ENCODE measurements at regions not wholly inside any gene's neighbourhood (a gene's known extent, or its start where the extent isn't known, plus 50 kb on each side); places are given as distances from the start of the nearest gene placed in this dataset.
"Not testable (repeated sequence)": the region's sequence is repeated elsewhere in the genome, so short reads cannot be mapped to it uniquely, and the experiment has no call there.

GRCh38 chr1:229011022-229011421 is 259.9 kb upstream of the RAB4A start:
- H3K27me3 Mint-ChIP-seq (ENCODE audit: low read depth): peaks cover 6% of the 10 kb centered on the region
- no peak for DNase-seq (ENCODE audit: low spot score)
- no peaks in the 10 kb centered on the region for H3K36me3 Mint-ChIP-seq (ENCODE audit: low read depth)
- no peaks in the 10 kb centered on the region for H3K4me1 Mint-ChIP-seq (ENCODE audit: low read depth)
- intact Hi-C loops (cut with micrococcal nuclease): no loop called here
- no peak overlapping the region for H3K27ac Mint-ChIP-seq
- no peak overlapping the region for H3K4me3 Mint-ChIP-seq (ENCODE audit: low read depth)
- no peaks in the 10 kb centered on the region for H3K9me3 Mint-ChIP-seq

GRCh38 chr1:229012823-229013222 is 258.1 kb upstream of the RAB4A start:
- Mint-ChIP-seq H3K4me3 (ENCODE audit: low read depth) (no peak overlapping the region), H3K27ac (no peak overlapping the region), H3K4me1 (ENCODE audit: low read depth) (no peaks in the 10 kb centered on the region), H3K9me3 (no peaks in the 10 kb centered on the region), H3K36me3 (ENCODE audit: low read depth) (no peaks in the 10 kb centered on the region), H3K27me3 (ENCODE audit: low read depth) (peaks cover 16% of the 10 kb centered on the region)
- no peak for DNase-seq (ENCODE audit: low spot score)
- intact Hi-C loops (cut with micrococcal nuclease): no loop called here

- intact Hi-C loops (cut with micrococcal nuclease): no loop called here
- Mint-ChIP-seq H3K4me3 (ENCODE audit: low read depth) (no peak overlapping the region), H3K9me3 (no peaks in the 10 kb centered on the region), H3K36me3 (ENCODE audit: low read depth) (no peaks in the 10 kb centered on the region), H3K27me3 (ENCODE audit: low read depth) (peaks cover 16% of the 10 kb centered on the region), H3K27ac (no peak overlapping the region), H3K4me1 (ENCODE audit: low read depth) (no peaks in the 10 kb centered on the region)
- no peak for DNase-seq (ENCODE audit: low spot score)
Measured at GRCh38 chr1:229013981-229014380, 256.9 kb upstream of the RAB4A start.

GRCh38 chr1:229015806-229016205 is 255.1 kb upstream of the RAB4A start:
- Mint-ChIP-seq H3K4me3 (ENCODE audit: low read depth) (no peak overlapping the region), H3K4me1 (ENCODE audit: low read depth) (no peaks in the 10 kb centered on the region)

GRCh38 chr1:229017091-229017490 is 253.8 kb upstream of the RAB4A start:
- H3K27ac Mint-ChIP-seq: no peak overlapping the region
- H3K9me3 Mint-ChIP-seq: no peaks in the 10 kb centered on the region
- H3K4me1 Mint-ChIP-seq (ENCODE audit: low read depth): no peaks in the 10 kb centered on the region
- peaks cover 19% of the 10 kb centered on the region for H3K27me3 Mint-ChIP-seq (ENCODE audit: low read depth)
- DNase-seq (ENCODE audit: low spot score): no peak
- no peaks in the 10 kb centered on the region for H3K36me3 Mint-ChIP-seq (ENCODE audit: low read depth)
- intact Hi-C loops (cut with micrococcal nuclease): no loop called here
- H3K4me3 Mint-ChIP-seq (ENCODE audit: low read depth): no peak overlapping the region

More at GRCh38 chr1:229015806-229016205, 255.1 kb upstream of the RAB4A start:
- Mint-ChIP-seq H3K36me3 (ENCODE audit: low read depth) (no peaks in the 10 kb centered on the region), H3K27me3 (ENCODE audit: low read depth) (peaks cover 20% of the 10 kb centered on the region), H3K9me3 (no peaks in the 10 kb centered on the region), H3K27ac (no peak overlapping the region)
- intact Hi-C loops (cut with micrococcal nuclease): no loop called here
- DNase-seq (ENCODE audit: low spot score): no peak

GRCh38 chr1:229018674-229019295 is 252.1 kb upstream of the RAB4A start:
- H3K36me3 Mint-ChIP-seq (ENCODE audit: low read depth): no peaks in the 10 kb centered on the region
- intact Hi-C loops (cut with micrococcal nuclease): no loop called here
- no peak for DNase-seq (ENCODE audit: low spot score)
- H3K27me3 Mint-ChIP-seq (ENCODE audit: low read depth): peaks cover 17% of the 10 kb centered on the region
- no peaks in the 10 kb centered on the region for H3K9me3 Mint-ChIP-seq
- no peak overlapping the region for H3K4me3 Mint-ChIP-seq (ENCODE audit: low read depth)
- no peaks in the 10 kb centered on the region for H3K4me1 Mint-ChIP-seq (ENCODE audit: low read depth)
- H3K27ac Mint-ChIP-seq: no peak overlapping the region

- Mint-ChIP-seq H3K9me3 (no peaks in the 10 kb centered on the region), H3K4me1 (ENCODE audit: low read depth) (no peaks in the 10 kb centered on the region), H3K4me3 (ENCODE audit: low read depth) (no peak overlapping the region), H3K36me3 (ENCODE audit: low read depth) (no peaks in the 10 kb centered on the region), H3K27me3 (ENCODE audit: low read depth) (peaks cover 17% of the 10 kb centered on the region), H3K27ac (no peak overlapping the region)
- DNase-seq (ENCODE audit: low spot score): no peak
- intact Hi-C loops (cut with micrococcal nuclease): no loop called here
Measured at GRCh38 chr1:229019663-229020271, 251.1 kb upstream of the RAB4A start.

- H3K27ac Mint-ChIP-seq; H3K4me1 Mint-ChIP-seq (ENCODE audit: low read depth); H3K9me3 Mint-ChIP-seq; H3K36me3 Mint-ChIP-seq (ENCODE audit: low read depth); DNase-seq (ENCODE audit: low spot score); H3K4me3 Mint-ChIP-seq (ENCODE audit: low read depth); intact Hi-C loops (cut with micrococcal nuclease): not testable (repeated sequence)
- H3K27me3 Mint-ChIP-seq (ENCODE audit: low read depth): peaks cover 16% of the 10 kb centered on the region
Measured at GRCh38 chr1:229021034-229021433, 249.9 kb upstream of the RAB4A start.

- DNase-seq (ENCODE audit: low spot score): no peak
- no peaks in the 10 kb centered on the region for H3K9me3 Mint-ChIP-seq
- H3K36me3 Mint-ChIP-seq (ENCODE audit: low read depth): no peaks in the 10 kb centered on the region
- intact Hi-C loops (cut with micrococcal nuclease): no loop called here
- no peak overlapping the region for H3K4me3 Mint-ChIP-seq (ENCODE audit: low read depth)
- H3K4me1 Mint-ChIP-seq (ENCODE audit: low read depth): peaks cover 8% of the 10 kb centered on the region
- peaks cover 5% of the 10 kb centered on the region for H3K27me3 Mint-ChIP-seq (ENCODE audit: low read depth)
- H3K27ac Mint-ChIP-seq: no peak overlapping the region
Measured at GRCh38 chr1:229022595-229023333, 248.1 kb upstream of the RAB4A start.

GRCh38 chr1:229023651-229024300 is 247.1 kb upstream of the RAB4A start:
- Mint-ChIP-seq H3K27ac (no peak overlapping the region), H3K36me3 (ENCODE audit: low read depth) (no peaks in the 10 kb centered on the region), H3K27me3 (ENCODE audit: low read depth) (peaks cover 5% of the 10 kb centered on the region), H3K4me1 (ENCODE audit: low read depth) (peaks cover 9% of the 10 kb centered on the region), H3K9me3 (no peaks in the 10 kb centered on the region), H3K4me3 (ENCODE audit: low read depth) (no peak overlapping the region)
- intact Hi-C loops (cut with micrococcal nuclease): no loop called here
- DNase-seq (ENCODE audit: low spot score): no peak

GRCh38 chr1:229024528-229025130 is 246.3 kb upstream of the RAB4A start:
- Mint-ChIP-seq H3K36me3 (ENCODE audit: low read depth) (no peaks in the 10 kb centered on the region), H3K27ac (no peak overlapping the region), H3K9me3 (no peaks in the 10 kb centered on the region), H3K4me1 (ENCODE audit: low read depth) (peaks cover 9% of the 10 kb centered on the region), H3K27me3 (ENCODE audit: low read depth) (peaks cover 4% of the 10 kb centered on the region), H3K4me3 (ENCODE audit: low read depth) (no peak overlapping the region)
- intact Hi-C loops (cut with micrococcal nuclease): no loop called here
- DNase-seq (ENCODE audit: low spot score): no peak

- Mint-ChIP-seq H3K27ac (no peak overlapping the region), H3K9me3 (no peaks in the 10 kb centered on the region), H3K4me3 (ENCODE audit: low read depth) (no peak overlapping the region), H3K4me1 (ENCODE audit: low read depth) (peaks cover 9% of the 10 kb centered on the region), H3K36me3 (ENCODE audit: low read depth) (no peaks in the 10 kb centered on the region), H3K27me3 (ENCODE audit: low read depth) (peaks cover 2% of the 10 kb centered on the region)
- intact Hi-C loops (cut with micrococcal nuclease): no loop called here
- DNase-seq (ENCODE audit: low spot score): no peak
Measured at GRCh38 chr1:229025576-229025975, 245.3 kb upstream of the RAB4A start.
